ENCODE measurements at regions not wholly inside any gene's neighbourhood (a gene's known extent, or its start where the extent isn't known, plus 50 kb on each side); places are given as distances from the start of the nearest gene placed in this dataset.
"Not testable (repeated sequence)": the region's sequence is repeated elsewhere in the genome, so short reads cannot be mapped to it uniquely, and the experiment has no call there.

DNA sequence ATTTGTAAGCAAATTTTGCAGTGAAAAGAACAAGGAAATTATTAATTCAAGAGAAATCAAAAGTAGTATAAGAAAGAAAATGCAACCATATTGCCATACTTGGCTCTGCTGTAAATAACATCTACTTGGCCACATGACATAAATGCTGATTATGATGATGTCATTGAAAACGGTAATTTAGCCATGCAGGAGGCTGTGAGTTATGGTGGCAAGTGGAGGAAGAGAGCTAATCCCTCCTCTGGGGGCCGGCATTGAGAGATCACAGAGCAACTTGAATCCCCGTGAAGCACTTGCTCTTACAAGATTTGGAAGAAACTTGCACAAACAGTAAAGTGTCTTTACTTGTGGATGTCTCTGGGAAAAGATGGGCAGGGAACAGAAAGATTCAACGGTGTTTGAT lies 456.6 kb downstream of the PREX1 start:
- DNase-seq (ENCODE audit: low read depth, low spot score), result no peak
- H3K27me3 ChIP-seq (ENCODE audit: insufficient read depth, insufficient read length), result no peaks in the 10 kb centered on the region
- no peak overlapping the region for H3K4me3 ChIP-seq (ENCODE audit: insufficient read length, low read depth)
- peaks cover 7% of the 10 kb centered on the region; the same call in 1 of the 2 replicates for H3K9me3 ChIP-seq (ENCODE audit: insufficient read depth, low read length)
- TF ChIP-seq ZNF274 (IDR thresholded peaks at IDR 0.05; ENCODE audit: low read depth, low read length) (no peak), YY1 (IDR thresholded peaks at IDR 0.05; ENCODE audit: insufficient read depth, insufficient read length) (no peak), SUZ12 (IDR thresholded peaks at IDR 0.05; ENCODE audit: extremely low read depth, insufficient read depth, insufficient read length) (no peak)
- no peak overlapping the region for H3K9ac ChIP-seq (ENCODE audit: insufficient read length, low read depth)
- H3K36me3 ChIP-seq (ENCODE audit: insufficient read depth, insufficient read length, low read length), result no peaks in the 10 kb centered on the region
- H3K4me1 ChIP-seq (ENCODE audit: insufficient read depth, insufficient read length), result peaks cover 12% of the 10 kb centered on the region

DNA sequence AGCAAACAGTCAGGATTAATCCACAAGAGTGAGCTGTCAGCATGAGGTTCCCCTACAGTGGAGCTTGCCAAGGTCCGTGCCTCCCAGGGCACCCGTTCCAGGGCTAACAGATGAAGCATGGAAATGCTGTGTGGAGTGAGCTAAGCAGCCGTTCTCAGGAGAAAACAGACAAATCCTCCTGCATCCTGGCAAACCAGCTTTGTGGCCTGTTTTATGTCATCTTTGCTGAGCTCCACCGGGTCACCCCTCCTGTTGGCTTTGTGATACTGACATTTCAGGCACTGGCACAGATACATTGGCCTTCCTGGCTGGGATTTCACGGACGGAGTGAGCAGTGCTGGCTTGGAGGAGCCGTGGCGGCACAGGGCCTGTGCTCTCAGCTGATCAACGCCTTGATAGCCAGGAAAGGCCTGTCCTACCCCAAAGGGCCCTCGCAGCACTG lies 459.2 kb downstream of the PREX1 start:
- not testable (repeated sequence) for H3K27me3 ChIP-seq (ENCODE audit: insufficient read depth, insufficient read length); DNase-seq (ENCODE audit: low read depth, low spot score); H3K9me3 ChIP-seq (ENCODE audit: insufficient read depth, low read length); H3K36me3 ChIP-seq (ENCODE audit: insufficient read depth, insufficient read length, low read length); H3K9ac ChIP-seq (ENCODE audit: insufficient read length, low read depth); H3K4me1 ChIP-seq (ENCODE audit: insufficient read depth, insufficient read length); H3K4me3 ChIP-seq (ENCODE audit: insufficient read length, low read depth)

DNA sequence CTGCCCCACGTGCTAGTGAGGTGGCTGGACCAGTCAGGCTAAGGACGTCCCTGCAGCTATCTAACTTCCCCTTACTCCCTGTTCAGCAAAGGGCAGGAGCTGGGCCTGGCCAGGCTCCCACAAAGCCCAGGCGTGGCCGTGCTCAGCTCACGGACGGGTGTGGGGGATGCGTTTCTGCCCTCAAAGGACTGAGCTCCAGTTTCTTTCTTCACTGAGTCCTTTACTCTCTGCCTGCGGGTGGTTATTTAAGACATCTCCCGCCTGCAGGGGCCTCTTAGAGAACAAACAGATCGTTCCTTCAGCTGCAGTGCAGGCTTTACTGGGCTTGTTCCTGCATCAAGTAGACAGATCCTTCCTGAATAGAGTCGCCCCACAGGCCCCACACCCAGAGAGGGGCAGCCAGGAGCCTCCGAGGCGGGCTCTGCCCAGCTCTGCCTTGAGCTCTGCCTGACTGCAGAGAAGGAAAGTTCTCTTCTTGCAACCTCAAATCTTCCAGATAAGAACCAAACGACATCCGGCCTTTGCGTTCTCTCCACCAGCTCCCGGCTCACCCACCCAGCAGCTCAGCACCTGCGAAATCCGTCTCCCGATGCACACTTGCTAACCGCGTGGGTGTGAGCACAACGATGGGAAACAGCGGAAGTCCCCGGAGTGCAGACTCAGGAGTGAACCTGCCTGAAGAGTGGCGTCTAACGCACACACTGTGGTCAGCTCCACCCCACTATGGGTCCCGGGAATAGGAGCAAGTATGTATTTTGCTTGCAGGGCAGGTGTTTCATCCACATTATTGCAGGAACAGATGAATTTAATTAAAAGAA lies 460.0 kb downstream of the PREX1 start:
- not testable (repeated sequence) for H3K9me3 ChIP-seq (ENCODE audit: insufficient read depth, low read length); H3K9ac ChIP-seq (ENCODE audit: insufficient read length, low read depth); H3K4me1 ChIP-seq (ENCODE audit: insufficient read depth, insufficient read length); DNase-seq (ENCODE audit: low read depth, low spot score); H3K4me3 ChIP-seq (ENCODE audit: insufficient read length, low read depth); H3K36me3 ChIP-seq (ENCODE audit: insufficient read depth, insufficient read length, low read length); H3K27me3 ChIP-seq (ENCODE audit: insufficient read depth, insufficient read length)

DNA sequence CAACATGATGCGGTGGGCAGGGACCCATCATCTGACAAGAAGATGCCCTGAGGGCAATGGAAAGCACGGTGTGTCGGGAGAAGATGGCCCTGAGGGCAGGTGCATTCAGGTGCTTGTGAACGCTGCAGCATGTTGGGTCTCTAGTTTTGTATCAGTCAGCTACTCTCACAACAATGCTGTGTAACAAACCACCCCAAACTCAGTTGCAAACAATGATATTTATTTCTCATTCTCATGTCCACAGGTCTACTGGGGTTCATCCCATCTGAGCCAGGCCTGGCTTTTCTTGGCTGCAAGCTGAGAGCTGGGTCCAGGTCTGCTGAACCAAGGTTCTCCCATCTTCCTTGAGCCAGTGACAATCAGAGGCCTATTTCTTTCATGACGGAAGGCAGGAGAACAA lies 461.6 kb downstream of the PREX1 start:
- Histone ChIP-seq H3K4me1 (ENCODE audit: insufficient read depth, insufficient read length) (peaks cover 5% of the 10 kb centered on the region), H3K9me3 (ENCODE audit: insufficient read depth, low read length) (peaks cover 10% of the 10 kb centered on the region; the same call in 1 of the 2 replicates), H3K4me3 (ENCODE audit: insufficient read length, low read depth) (no peak overlapping the region), H3K9ac (ENCODE audit: insufficient read length, low read depth) (no peak overlapping the region), H3K36me3 (ENCODE audit: insufficient read depth, insufficient read length, low read length) (no peaks in the 10 kb centered on the region), H3K27me3 (ENCODE audit: insufficient read depth, insufficient read length) (no peaks in the 10 kb centered on the region)
- TF ChIP-seq ZNF274 (IDR thresholded peaks at IDR 0.05; ENCODE audit: low read depth, low read length) (no peak), YY1 (IDR thresholded peaks at IDR 0.05; ENCODE audit: insufficient read depth, insufficient read length) (no peak), SUZ12 (IDR thresholded peaks at IDR 0.05; ENCODE audit: extremely low read depth, insufficient read depth, insufficient read length) (no peak)
- no peak for DNase-seq (ENCODE audit: low read depth, low spot score)

DNA sequence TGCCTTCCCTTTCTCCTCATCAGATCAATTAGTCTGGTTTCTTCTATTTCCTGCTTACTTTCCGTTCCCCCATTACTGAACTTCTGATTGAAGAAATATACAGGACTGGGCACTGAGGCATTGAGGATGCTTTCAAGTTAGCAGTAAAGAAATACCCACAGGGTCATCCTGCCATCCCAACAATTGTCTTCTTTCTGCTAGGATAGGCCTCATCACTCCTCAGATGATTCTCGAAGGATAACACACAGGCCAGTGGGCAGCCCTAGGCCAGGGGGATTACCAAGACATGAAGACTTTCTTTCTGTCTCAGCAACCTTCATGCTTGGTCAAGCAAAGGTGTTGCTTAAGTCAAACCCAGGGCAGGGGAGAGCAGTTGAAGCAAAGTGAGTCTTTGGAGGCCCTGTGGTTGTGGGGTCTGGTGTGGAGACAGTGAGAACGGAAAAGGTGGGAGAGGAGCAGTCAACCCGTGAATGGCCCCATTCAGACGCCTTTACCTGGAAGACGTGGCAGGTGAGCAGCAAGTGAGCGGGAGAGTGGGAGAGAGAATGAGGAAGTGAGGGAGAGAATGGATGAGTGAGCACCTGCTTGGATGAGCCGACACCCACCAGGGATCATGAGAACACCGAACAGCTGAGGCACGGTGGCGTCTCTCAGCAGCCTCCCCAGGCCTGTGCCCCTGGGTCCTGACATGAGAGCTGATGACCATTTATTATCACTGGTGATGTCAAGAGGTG lies 462.9 kb downstream of the PREX1 start:
- Histone ChIP-seq H3K9ac (ENCODE audit: insufficient read length, low read depth) (no peak overlapping the region), H3K9me3 (ENCODE audit: insufficient read depth, low read length) (peaks cover 10% of the 10 kb centered on the region; the same call in 1 of the 2 replicates), H3K36me3 (ENCODE audit: insufficient read depth, insufficient read length, low read length) (no peaks in the 10 kb centered on the region), H3K4me1 (ENCODE audit: insufficient read depth, insufficient read length) (peaks cover 5% of the 10 kb centered on the region), H3K4me3 (ENCODE audit: insufficient read length, low read depth) (no peak overlapping the region), H3K27me3 (ENCODE audit: insufficient read depth, insufficient read length) (no peaks in the 10 kb centered on the region)
- no peak for DNase-seq (ENCODE audit: low read depth, low spot score)
- TF ChIP-seq YY1 (IDR thresholded peaks at IDR 0.05; ENCODE audit: insufficient read depth, insufficient read length) (no peak), ZNF274 (IDR thresholded peaks at IDR 0.05; ENCODE audit: low read depth, low read length) (no peak), SUZ12 (IDR thresholded peaks at IDR 0.05; ENCODE audit: extremely low read depth, insufficient read depth, insufficient read length) (no peak)

DNA sequence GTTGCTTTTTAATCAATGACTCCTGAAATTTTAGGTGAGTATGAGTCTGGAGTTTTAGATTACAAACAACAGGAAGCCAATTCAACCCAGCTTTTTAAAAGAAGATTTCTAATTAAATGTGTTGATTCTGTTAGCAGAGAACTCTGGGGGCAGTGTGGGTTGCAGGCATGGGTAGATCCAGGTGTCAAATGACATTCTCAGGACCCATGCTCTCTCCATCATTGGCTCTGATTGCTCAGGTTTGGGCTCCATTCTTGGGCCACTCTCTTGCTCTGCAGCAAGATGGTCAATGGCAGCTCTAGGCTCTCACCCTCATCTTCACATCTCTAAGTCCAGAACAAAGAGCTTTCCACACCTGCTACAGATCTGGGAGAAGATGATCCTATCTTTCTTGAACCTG lies 463.7 kb downstream of the PREX1 start:
- Histone ChIP-seq H3K9me3 (ENCODE audit: insufficient read depth, low read length) (peaks cover 10% of the 10 kb centered on the region; the same call in 1 of the 2 replicates), H3K27me3 (ENCODE audit: insufficient read depth, insufficient read length) (no peaks in the 10 kb centered on the region), H3K4me3 (ENCODE audit: insufficient read length, low read depth) (no peak overlapping the region), H3K36me3 (ENCODE audit: insufficient read depth, insufficient read length, low read length) (no peaks in the 10 kb centered on the region), H3K4me1 (ENCODE audit: insufficient read depth, insufficient read length) (peaks cover 10% of the 10 kb centered on the region), H3K9ac (ENCODE audit: insufficient read length, low read depth) (no peak overlapping the region)
- TF ChIP-seq YY1 (IDR thresholded peaks at IDR 0.05; ENCODE audit: insufficient read depth, insufficient read length) (no peak), ZNF274 (IDR thresholded peaks at IDR 0.05; ENCODE audit: low read depth, low read length) (no peak), SUZ12 (IDR thresholded peaks at IDR 0.05; ENCODE audit: extremely low read depth, insufficient read depth, insufficient read length) (no peak)
- DNase-seq (ENCODE audit: low read depth, low spot score), result no peak

DNA sequence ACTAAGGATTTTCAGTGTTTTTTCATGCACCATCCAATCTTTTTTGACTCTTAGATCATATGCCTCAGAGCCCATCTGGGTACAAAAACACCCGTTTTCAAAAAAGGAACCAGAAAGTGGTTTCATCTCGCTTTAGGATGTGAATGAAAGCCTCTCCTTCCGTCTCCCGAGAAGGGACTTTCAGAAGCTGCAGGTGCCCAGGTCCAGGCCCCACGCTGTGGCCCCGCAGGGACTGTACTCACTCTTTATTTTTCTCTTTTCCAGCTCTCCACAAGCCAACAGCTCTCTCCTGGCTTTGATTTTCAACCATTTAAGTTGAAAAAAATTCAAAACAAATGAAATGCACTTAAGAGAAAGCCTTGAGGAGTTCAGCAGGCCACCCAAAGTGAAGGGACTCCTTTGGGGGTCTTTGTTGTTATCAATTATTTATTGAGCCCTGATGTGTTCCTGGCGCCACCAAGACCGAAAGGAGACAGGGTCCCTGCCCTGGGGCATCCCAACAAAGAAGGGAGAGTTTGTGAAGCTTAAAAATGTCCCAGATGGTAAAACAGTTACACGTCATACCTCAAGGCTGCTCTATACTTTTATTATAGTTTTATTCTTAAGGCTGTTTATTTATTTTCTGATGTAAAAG lies 467.3 kb downstream of the PREX1 start:
- Histone ChIP-seq H3K4me3 (ENCODE audit: insufficient read length, low read depth) (no peak overlapping the region), H3K4me1 (ENCODE audit: insufficient read depth, insufficient read length) (peaks cover 5% of the 10 kb centered on the region), H3K9ac (ENCODE audit: insufficient read length, low read depth) (no peak overlapping the region), H3K9me3 (ENCODE audit: insufficient read depth, low read length) (no peaks in the 10 kb centered on the region; the same call in 1 of the 2 replicates), H3K36me3 (ENCODE audit: insufficient read depth, insufficient read length, low read length) (no peaks in the 10 kb centered on the region), H3K27me3 (ENCODE audit: insufficient read depth, insufficient read length) (no peaks in the 10 kb centered on the region)
- DNase-seq (ENCODE audit: low read depth, low spot score), result no peak
- TF ChIP-seq ZNF274 (IDR thresholded peaks at IDR 0.05; ENCODE audit: low read depth, low read length), result no peak
- TF ChIP-seq SUZ12 (IDR thresholded peaks at IDR 0.05; ENCODE audit: extremely low read depth, insufficient read depth, insufficient read length), result no peak
- no peak for TF ChIP-seq YY1 (IDR thresholded peaks at IDR 0.05; ENCODE audit: insufficient read depth, insufficient read length)
